Left cardiac atrium (tissue), 4 donors: ENCODE measurements at regions not wholly inside any gene's neighbourhood (a gene's known extent, or its start where the extent isn't known, plus 50 kb on each side); places are given as distances from the start of the nearest gene placed in this dataset.
A peak's percentile ranks its signal among the peaks of the same experiment; 100 is the strongest.
"Not testable (repeated sequence)": the region's sequence is repeated elsewhere in the genome, so short reads cannot be mapped to it uniquely, and the experiment has no call there.

ENCODE experiments used
- ATAC-seq, 2 donors: fragments of 200-7000 bp; cut with Tn5 transposase; one replicate each; pipeline ENCODE4 v1.9.1; 2020; ENCODE audit warnings: mild to moderate bottlenecking in 2 of 2, moderate library complexity in 2 of 2
- DNase-seq: peaks from one replicate; pipeline ENCODE4 v3.0.0-alpha.2; 2020
- intact Hi-C, 2 donors: fragments of 100-400 bp; cut with DNase I; formaldehyde crosslinking; loops; one replicate each; pipeline versions ENCODE4 v1.14.1 to v1.15.1; 2022 to 2023
- donor health status: DM: no; HTN: yes; CAD: no.
- donor health status: DM: no; HTN: yes; CAD: no; lungs with severe emphysema.
- donor health status: DM: yes; HTN: yes; CAD: no.
- donor health status: Dilated cardiomyopathy.

- intact Hi-C loops: no loop called here
Observed at GRCh38 chrX:13440176-13440575, 120.3 kb upstream of the ATXN3L start.

GRCh38 chrX:13433298-13433605 lies 113.4 kb upstream of the ATXN3L start:
- DNase-seq: no peak
- intact Hi-C loops: no loop called here
- ATAC-seq: peak in 1 of 2 donors; percentile 54

More at GRCh38 chrX:13440176-13440575, 120.3 kb upstream of the ATXN3L start:
- ATAC-seq: no peak
- DNase-seq: no peak

- intact Hi-C loops: no loop called here
- ATAC-seq (peak; percentile 75 to 89), DNase-seq (peak; percentile 27)
Observed at GRCh38 chrX:13432414-13433297, 112.8 kb upstream of the ATXN3L start.

- no peak for DNase-seq
- intact Hi-C loops: no loop called here
- ATAC-seq: no peak
Observed at GRCh38 chrX:13430136-13430827, 110.4 kb upstream of the ATXN3L start.

- DNase-seq: no peak
- ATAC-seq: peak in 1 of 2 donors; percentile 42
- intact Hi-C loops: no loop called here
Observed at GRCh38 chrX:13428053-13428786, 108.4 kb upstream of the ATXN3L start.

- ATAC-seq: no peak
- intact Hi-C loops: no loop called here
Observed at GRCh38 chrX:13427441-13428052, 107.7 kb upstream of the ATXN3L start.

GRCh38 chrX:13420545-13421183 lies 100.8 kb upstream of the ATXN3L start:
- intact Hi-C loops: no loop called here
- DNase-seq (no peak), ATAC-seq (peak; percentile 27 to 50)

More at GRCh38 chrX:13427441-13428052, 107.7 kb upstream of the ATXN3L start:
- no peak for DNase-seq

GRCh38 chrX:13419918-13420317 lies 100.1 kb upstream of the ATXN3L start:
- DNase-seq (no peak), ATAC-seq (no peak)
- intact Hi-C loops: no loop called here

GRCh38 chrX:13419276-13419675 lies 99.4 kb upstream of the ATXN3L start:
- DNase-seq (no peak), ATAC-seq (no peak)
- intact Hi-C loops: no loop called here

GRCh38 chrX:13418126-13419097 lies 98.6 kb upstream of the ATXN3L start:
- ATAC-seq (no peak), DNase-seq (no peak)
- intact Hi-C loops: no loop called here

GRCh38 chrX:13415509-13415908 lies 95.7 kb upstream of the ATXN3L start:
- no peak for ATAC-seq
- intact Hi-C loops: no loop called here
- DNase-seq: no peak

GRCh38 chrX:13414006-13414647 lies 94.3 kb upstream of the ATXN3L start:
- no peak for DNase-seq
- no peak for ATAC-seq
- intact Hi-C loops: no loop called here

GRCh38 chrX:13412208-13412600 lies 92.4 kb upstream of the ATXN3L start:
- DNase-seq (no peak), ATAC-seq (no peak)
- intact Hi-C loops: no loop called here

- ATAC-seq (no peak), DNase-seq (no peak)
- intact Hi-C loops: no loop called here
Observed at GRCh38 chrX:13411496-13412207, 91.8 kb upstream of the ATXN3L start.

- intact Hi-C loops, ATAC-seq, DNase-seq: not testable (repeated sequence)
Observed at GRCh38 chrX:13408599-13408998, 88.7 kb upstream of the ATXN3L start.

- intact Hi-C loops, DNase-seq, ATAC-seq: not testable (repeated sequence)
Observed at GRCh38 chrX:13404777-13405176, 84.9 kb upstream of the ATXN3L start.

GRCh38 chrX:13404364-13404763 lies 84.5 kb upstream of the ATXN3L start:
- no peak for DNase-seq
- ATAC-seq: no peak
- intact Hi-C loops: no loop called here
